GM06990 (cell line): ENCODE measurements at regions not wholly inside any gene's neighbourhood (a gene's known extent, or its start where the extent isn't known, plus 50 kb on each side); places are given as distances from the start of the nearest gene placed in this dataset.

ENCODE experiments used
- DNase-seq: peaks from one replicate; pipeline ENCODE4 v3.0.0-alpha.2; 2011; ENCODE audit not compliant: insufficient read length; ENCODE audit errors: extremely low read depth
- H3K27me3 ChIP-seq: replicated peaks from 2 replicates; pipeline ENCODE4 v1.6.0; 2011; ENCODE audit warnings: low read length; ENCODE audit not compliant: control insufficient read depth, insufficient read depth
- H3K36me3 ChIP-seq: 2 replicates; pipeline ENCODE4 v1.5.1; 2011; ENCODE audit warnings: low read length; ENCODE audit not compliant: control insufficient read depth, insufficient read depth
- H3K4me3 ChIP-seq: replicated peaks from 2 replicates; pipeline ENCODE4 v1.5.1; 2011; ENCODE audit warnings: low read depth, mild to moderate bottlenecking, control low read depth, low read length
- CTCF ChIP-seq: IDR thresholded peaks from 2 replicates; pipeline ENCODE4 v1.5.1; 2011; ENCODE audit warnings: low read length, control low read depth, mild to moderate bottlenecking, inconsistent platforms; ENCODE audit not compliant: insufficient read depth, poor library complexity, severe bottlenecking

DNA sequence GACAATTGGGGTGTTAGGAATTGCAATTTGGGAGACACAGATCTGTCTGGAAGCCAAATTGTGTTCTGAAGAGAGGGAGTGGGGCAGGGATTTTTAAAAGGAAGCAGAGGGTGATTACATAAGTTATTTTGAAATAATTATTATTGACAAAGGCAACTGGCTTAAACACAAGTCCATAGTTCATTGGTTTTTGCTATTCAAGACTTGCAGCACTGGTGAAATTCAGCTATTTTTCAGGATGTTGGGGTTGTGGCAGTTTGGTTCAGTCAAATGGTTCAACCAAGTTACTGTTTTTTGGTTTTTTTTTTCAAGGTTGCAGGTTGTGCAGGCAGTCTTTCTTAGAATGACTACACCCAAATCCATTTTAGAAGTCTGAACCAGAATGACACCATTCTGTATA is 300.0 kb upstream of the DEPDC1 start:
- H3K4me3 ChIP-seq: no peak overlapping the region
- no peak for TF ChIP-seq CTCF
- no peak for DNase-seq
- no peaks in the 10 kb centered on the region for H3K27me3 ChIP-seq
- no peaks in the 10 kb centered on the region for H3K36me3 ChIP-seq

DNA sequence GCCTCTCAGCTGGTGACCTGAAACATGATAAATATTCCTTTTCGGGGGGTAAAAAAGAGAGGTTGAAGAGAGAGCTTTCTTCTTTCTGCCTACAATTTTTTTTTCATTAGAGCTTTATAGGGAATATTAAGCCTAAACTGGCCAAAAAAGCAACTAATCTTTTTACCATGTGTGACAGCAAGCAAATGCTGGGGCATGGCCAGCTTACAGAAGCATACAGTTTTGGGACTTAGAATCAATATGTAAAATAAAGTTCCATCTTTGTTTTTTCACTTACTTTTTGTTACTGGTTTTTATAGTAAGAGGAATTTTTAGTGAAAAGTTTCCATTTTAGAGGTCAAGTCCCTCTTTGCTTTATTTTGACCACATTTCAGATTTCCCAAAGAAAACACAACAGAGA is 301.2 kb upstream of the DEPDC1 start:
- H3K4me3 ChIP-seq: no peak overlapping the region
- H3K27me3 ChIP-seq: no peaks in the 10 kb centered on the region
- TF ChIP-seq CTCF: no peak
- no peak for DNase-seq
- no peaks in the 10 kb centered on the region for H3K36me3 ChIP-seq

- Histone ChIP-seq H3K36me3 (no peaks in the 10 kb centered on the region), H3K27me3 (no peaks in the 10 kb centered on the region), H3K4me3 (no peak overlapping the region)
- no peak for DNase-seq
- TF ChIP-seq CTCF: no peak
Measured at GRCh38 chr1:68799096-68799495, 302.2 kb upstream of the DEPDC1 start.

DNA sequence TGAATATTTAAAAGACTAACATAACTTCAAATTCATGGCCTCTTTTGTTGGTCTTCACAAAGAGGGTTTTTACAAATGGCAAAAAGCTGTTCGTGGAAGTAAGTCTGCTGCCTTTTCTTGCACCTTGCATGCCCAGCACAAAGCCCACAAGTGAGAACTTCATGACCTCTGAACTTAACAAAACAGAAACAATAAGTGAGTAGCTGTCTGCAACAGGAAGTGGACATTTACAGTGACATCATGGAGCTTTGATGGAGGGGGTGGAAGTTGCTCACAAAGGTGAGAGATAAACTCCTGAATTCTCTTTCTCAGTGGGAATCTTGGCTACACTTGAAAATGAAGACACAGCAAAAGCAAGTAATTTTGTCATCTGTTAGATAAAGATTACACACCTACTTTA is 303.3 kb upstream of the DEPDC1 start:
- TF ChIP-seq CTCF: no peak
- Histone ChIP-seq H3K36me3 (no peaks in the 10 kb centered on the region), H3K27me3 (no peaks in the 10 kb centered on the region), H3K4me3 (no peak overlapping the region)
- no peak for DNase-seq

GRCh38 chr1:68801440-68801839 is 304.6 kb upstream of the DEPDC1 start:
- no peaks in the 10 kb centered on the region for H3K27me3 ChIP-seq
- TF ChIP-seq CTCF: no peak
- no peaks in the 10 kb centered on the region for H3K36me3 ChIP-seq
- DNase-seq: no peak
- H3K4me3 ChIP-seq: no peak overlapping the region

- no peak for DNase-seq
Measured at GRCh38 chr1:68805097-68805641, 308.3 kb upstream of the DEPDC1 start.

More at GRCh38 chr1:68805097-68805641, 308.3 kb upstream of the DEPDC1 start:
- H3K36me3 ChIP-seq: no peaks in the 10 kb centered on the region
- no peak for TF ChIP-seq CTCF
- no peak overlapping the region for H3K4me3 ChIP-seq
- H3K27me3 ChIP-seq: no peaks in the 10 kb centered on the region
